ENCODE measurements at regions not wholly inside any gene's neighbourhood (a gene's known extent, or its start where the extent isn't known, plus 50 kb on each side); places are given as distances from the start of the nearest gene placed in this dataset.

- Histone ChIP-seq H2AFZ (ENCODE audit: low read depth, low read length) (no peak overlapping the region), H3K9ac (replicated peaks; ENCODE audit: extremely low read depth, insufficient read depth, low read length) (no peak overlapping the region), H3K27me3 (ENCODE audit: control insufficient read depth in 2 of 2, insufficient read depth in 2 of 2, low read length in 2 of 2) (no peaks in the 10 kb centered on the region), H3K9me1 (replicated peaks; ENCODE audit: control insufficient read depth, extremely low read depth, insufficient read depth, low read length) (no peaks in the 10 kb centered on the region), H3K9me3 (replicated peaks; ENCODE audit: control insufficient read depth, insufficient read depth, low read length) (no peaks in the 10 kb centered on the region), H3K79me2 (ENCODE audit: control insufficient read depth, insufficient read depth, low read length) (no peaks in the 10 kb centered on the region), H4K20me1 (replicated peaks; ENCODE audit: control insufficient read depth, extremely low read depth, insufficient read depth, low read length) (no peaks in the 10 kb centered on the region), H3K4me3 (replicated peaks in 1 of 3; ENCODE audit: insufficient read depth in 1 of 3, low read depth in 1 of 3, low read length in 3 of 3) (no peak overlapping the region), H3K27ac (ENCODE audit: insufficient read depth, low read depth, low read length) (no peak overlapping the region), H3K4me2 (ENCODE audit: insufficient read depth, low read length) (no peak overlapping the region), H3K36me3 (ENCODE audit: control insufficient read depth in 2 of 2, extremely low read depth in 1 of 2, insufficient read depth in 2 of 2, low read length in 2 of 2) (no peaks in the 10 kb centered on the region), H3K4me1 (ENCODE audit: control insufficient read depth, extremely low read depth, insufficient read depth, low read length) (no peaks in the 10 kb centered on the region)
- ChIA-PET CTCF (no interaction called here), POLR2A (no interaction called here)
- TF ChIP-seq POLR2A (IDR thresholded peaks at IDR 0.05; ENCODE audit: low read depth, low read length) (no peak), EZH2 (IDR thresholded peaks at IDR 0.05; ENCODE audit: borderline replicate concordance, low read depth, low read length, severe bottlenecking) (no peak), GATA2 (IDR thresholded peaks at IDR 0.05; ENCODE audit: insufficient read depth, insufficient read length, low read depth, low read length) (no peak), JUN (IDR thresholded peaks at IDR 0.05; ENCODE audit: borderline replicate concordance, insufficient read depth, insufficient read length, low read depth) (no peak), FOS (IDR thresholded peaks at IDR 0.05; ENCODE audit: borderline replicate concordance, insufficient read depth, low read length) (no peak)
- TF ChIP-seq, protein P1, sequence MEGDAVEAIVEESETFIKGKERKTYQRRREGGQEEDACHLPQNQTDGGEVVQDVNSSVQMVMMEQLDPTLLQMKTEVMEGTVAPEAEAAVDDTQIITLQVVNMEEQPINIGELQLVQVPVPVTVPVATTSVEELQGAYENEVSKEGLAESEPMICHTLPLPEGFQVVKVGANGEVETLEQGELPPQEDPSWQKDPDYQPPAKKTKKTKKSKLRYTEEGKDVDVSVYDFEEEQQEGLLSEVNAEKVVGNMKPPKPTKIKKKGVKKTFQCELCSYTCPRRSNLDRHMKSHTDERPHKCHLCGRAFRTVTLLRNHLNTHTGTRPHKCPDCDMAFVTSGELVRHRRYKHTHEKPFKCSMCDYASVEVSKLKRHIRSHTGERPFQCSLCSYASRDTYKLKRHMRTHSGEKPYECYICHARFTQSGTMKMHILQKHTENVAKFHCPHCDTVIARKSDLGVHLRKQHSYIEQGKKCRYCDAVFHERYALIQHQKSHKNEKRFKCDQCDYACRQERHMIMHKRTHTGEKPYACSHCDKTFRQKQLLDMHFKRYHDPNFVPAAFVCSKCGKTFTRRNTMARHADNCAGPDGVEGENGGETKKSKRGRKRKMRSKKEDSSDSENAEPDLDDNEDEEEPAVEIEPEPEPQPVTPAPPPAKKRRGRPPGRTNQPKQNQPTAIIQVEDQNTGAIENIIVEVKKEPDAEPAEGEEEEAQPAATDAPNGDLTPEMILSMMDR (IDR thresholded peaks at IDR 0.05; ENCODE audit: extremely low read depth in 1 of 2, insufficient read depth in 1 of 2, low read depth in 1 of 2, low read length in 2 of 2) = no peak
- dilution Hi-C loops (cut with MboI; ENCODE audit: extremely low pct_ligation_motif_present, low sequenced_read_pairs) (no loop called here), intact Hi-C loops (cut with micrococcal nuclease) (no loop called here)
- DNase-seq (ENCODE audit: low read depth, low spot score) = no peak
- no peak for FAIRE-seq
- BruUV-seq (replicated peaks) = no TSS peak
These were observed 302.0 kb downstream of the TFEC start for GRCh38 chr7:115728518-115728917.

Data from endothelial cell of umbilical vein (primary cell).